ENCODE measurements at regions not wholly inside any gene's neighbourhood (a gene's known extent, or its start where the extent isn't known, plus 50 kb on each side); places are given as distances from the start of the nearest gene placed in this dataset.

DNA sequence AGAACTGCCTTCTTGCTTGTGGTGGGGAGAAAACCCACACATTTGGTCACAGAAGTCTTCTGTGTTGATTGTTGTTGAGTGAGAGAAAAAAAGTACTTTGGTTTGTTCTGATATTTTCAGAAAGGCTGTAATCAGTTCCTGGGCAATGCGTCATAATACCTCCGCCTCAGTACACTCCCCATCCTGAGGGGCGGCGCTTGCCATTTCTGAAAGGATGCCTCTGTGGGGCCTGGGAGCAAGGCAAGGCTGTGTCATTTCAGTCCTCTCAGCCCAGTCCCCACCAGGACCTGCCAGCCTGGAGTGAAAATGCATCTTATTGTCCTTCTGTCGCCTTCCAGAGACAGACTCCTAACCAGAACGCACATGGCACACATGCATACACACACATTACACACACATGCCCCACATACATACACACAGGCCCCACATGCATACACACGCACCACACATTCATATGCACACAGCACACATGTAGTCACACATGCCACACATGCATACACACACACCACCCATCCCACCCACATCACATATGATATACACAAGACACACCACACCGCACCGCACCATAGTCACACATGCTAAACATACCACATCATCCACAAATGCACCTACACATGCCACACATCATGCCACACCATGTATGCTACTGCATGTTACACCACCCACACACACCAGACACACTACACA is 90.0 kb downstream of the CXCL12 start:
- WGBS, 2 donors, result 95 to 97% methylated on average over 8 to 9 of the region's 9 CpGs
- Histone ChIP-seq H3K4me3 (no peak overlapping the region), H3K27ac (peak overlapping the region; percentile 70 to 86 (median 82)), H3K9me3 (no peaks in the 10 kb centered on the region), H3K27me3 (no peaks in the 10 kb centered on the region), H3K36me3 (no peaks in the 10 kb centered on the region), H3K4me1 (peaks cover 7 to 14% (median 8%) of the 10 kb centered on the region in 4 donors)
- DNase-seq (no peak), ATAC-seq (ENCODE audit: low FRiP score in 2 of 2) (peak in 1 of 2 donors; percentile 4)
- TF ChIP-seq POLR2A (IDR thresholded peaks at IDR 0.05) (no peak), POLR2AphosphoS5 (IDR thresholded peaks at IDR 0.05) (no peak), EP300 (IDR thresholded peaks at IDR 0.05) (no peak)
- TF ChIP-seq, protein P1, sequence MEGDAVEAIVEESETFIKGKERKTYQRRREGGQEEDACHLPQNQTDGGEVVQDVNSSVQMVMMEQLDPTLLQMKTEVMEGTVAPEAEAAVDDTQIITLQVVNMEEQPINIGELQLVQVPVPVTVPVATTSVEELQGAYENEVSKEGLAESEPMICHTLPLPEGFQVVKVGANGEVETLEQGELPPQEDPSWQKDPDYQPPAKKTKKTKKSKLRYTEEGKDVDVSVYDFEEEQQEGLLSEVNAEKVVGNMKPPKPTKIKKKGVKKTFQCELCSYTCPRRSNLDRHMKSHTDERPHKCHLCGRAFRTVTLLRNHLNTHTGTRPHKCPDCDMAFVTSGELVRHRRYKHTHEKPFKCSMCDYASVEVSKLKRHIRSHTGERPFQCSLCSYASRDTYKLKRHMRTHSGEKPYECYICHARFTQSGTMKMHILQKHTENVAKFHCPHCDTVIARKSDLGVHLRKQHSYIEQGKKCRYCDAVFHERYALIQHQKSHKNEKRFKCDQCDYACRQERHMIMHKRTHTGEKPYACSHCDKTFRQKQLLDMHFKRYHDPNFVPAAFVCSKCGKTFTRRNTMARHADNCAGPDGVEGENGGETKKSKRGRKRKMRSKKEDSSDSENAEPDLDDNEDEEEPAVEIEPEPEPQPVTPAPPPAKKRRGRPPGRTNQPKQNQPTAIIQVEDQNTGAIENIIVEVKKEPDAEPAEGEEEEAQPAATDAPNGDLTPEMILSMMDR (IDR thresholded peaks at IDR 0.05), result no peak

DNA sequence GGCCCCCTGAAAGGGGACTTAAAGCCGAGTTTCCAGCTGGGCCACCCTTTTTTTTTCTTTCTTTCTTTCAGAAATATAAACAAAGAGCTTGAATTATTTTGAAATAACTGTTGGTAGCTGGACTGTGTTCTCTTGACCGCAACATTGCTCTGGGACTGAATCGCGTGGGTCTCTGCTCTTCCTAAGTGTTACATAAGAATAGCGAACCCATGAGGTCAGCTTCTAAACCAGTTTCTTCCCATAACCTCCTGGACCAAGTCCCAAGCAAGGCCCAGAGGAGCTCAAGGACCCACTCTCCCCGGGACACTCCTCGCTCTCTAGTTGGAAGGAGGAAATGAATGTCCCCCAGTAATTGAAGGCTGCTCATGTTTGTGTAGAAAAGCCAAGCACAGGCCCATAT is 91.1 kb downstream of the CXCL12 start:
- WGBS, 2 donors, result 42 to 50% methylated on average over 7 of the region's 7 CpGs
- no peaks in the 10 kb centered on the region for H3K9me3 ChIP-seq
- no peaks in the 10 kb centered on the region for H3K27me3 ChIP-seq
- ATAC-seq (ENCODE audit: low FRiP score in 2 of 2) (peak; percentile 91 to 95), DNase-seq (peak in 1 of 2 donors; percentile 82)
- H3K4me3 ChIP-seq, result peak overlapping the region in 3 of 4 donors; percentile 14 to 40 (median 26)
- H3K36me3 ChIP-seq, result no peaks in the 10 kb centered on the region
- TF ChIP-seq, protein P1 (IDR thresholded peaks at IDR 0.05), result no peak
- TF ChIP-seq POLR2AphosphoS5 (IDR thresholded peaks at IDR 0.05), result peak; percentile 19 to 54
- peak in 1 of 4 donors; percentile 40 for TF ChIP-seq POLR2A (IDR thresholded peaks at IDR 0.05)
- TF ChIP-seq EP300 (IDR thresholded peaks at IDR 0.05), result peak in 1 of 4 donors; percentile 72
- H3K4me1 ChIP-seq, result peaks cover 7 to 14% (median 8%) of the 10 kb centered on the region in 4 donors
- peak overlapping the region; percentile 73 to 86 (median 82) for H3K27ac ChIP-seq

DNA sequence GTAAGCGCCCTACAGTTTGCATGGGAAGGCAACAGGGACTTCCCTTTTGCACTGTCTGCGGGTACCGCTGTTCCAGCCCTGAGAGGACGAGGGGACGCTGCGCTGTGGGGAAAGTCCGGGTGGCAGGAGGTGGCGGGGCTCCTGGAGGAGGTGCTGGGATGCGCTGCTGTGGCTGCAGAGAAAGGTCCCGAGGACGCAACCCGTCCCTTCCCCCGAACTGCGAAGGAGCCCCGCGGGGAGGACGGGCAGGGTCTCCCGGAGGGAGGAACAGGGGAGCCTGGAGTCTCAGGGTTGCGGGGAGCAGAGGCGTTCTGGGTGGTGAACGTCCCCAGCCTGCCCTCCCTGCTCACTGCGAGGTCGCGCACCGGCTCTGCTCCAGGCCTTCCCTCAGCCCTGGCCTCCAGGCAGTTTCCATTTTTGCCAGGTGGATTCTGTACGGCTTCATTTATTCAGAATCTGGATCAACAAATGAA is 91.6 kb downstream of the CXCL12 start:
- 23 to 25% methylated on average over 8 to 26 of the region's 26 CpGs for WGBS, 2 donors
- no peak for TF ChIP-seq POLR2A (IDR thresholded peaks at IDR 0.05)
- TF ChIP-seq, protein P1 (IDR thresholded peaks at IDR 0.05), result no peak
- no peak for TF ChIP-seq EP300 (IDR thresholded peaks at IDR 0.05)
- no peak for TF ChIP-seq POLR2AphosphoS5 (IDR thresholded peaks at IDR 0.05)
- Histone ChIP-seq H3K27ac (peak overlapping the region; percentile 73 to 86 (median 82)), H3K4me1 (peaks cover 7 to 14% (median 8%) of the 10 kb centered on the region in 4 donors), H3K9me3 (no peaks in the 10 kb centered on the region), H3K4me3 (peak overlapping the region in 3 of 4 donors; percentile 14 to 40 (median 26)), H3K36me3 (no peaks in the 10 kb centered on the region), H3K27me3 (no peaks in the 10 kb centered on the region)
- peak; percentile 58 to 62 for ATAC-seq (ENCODE audit: low FRiP score in 2 of 2)
- DNase-seq, result peak in 1 of 2 donors; percentile 82

DNA sequence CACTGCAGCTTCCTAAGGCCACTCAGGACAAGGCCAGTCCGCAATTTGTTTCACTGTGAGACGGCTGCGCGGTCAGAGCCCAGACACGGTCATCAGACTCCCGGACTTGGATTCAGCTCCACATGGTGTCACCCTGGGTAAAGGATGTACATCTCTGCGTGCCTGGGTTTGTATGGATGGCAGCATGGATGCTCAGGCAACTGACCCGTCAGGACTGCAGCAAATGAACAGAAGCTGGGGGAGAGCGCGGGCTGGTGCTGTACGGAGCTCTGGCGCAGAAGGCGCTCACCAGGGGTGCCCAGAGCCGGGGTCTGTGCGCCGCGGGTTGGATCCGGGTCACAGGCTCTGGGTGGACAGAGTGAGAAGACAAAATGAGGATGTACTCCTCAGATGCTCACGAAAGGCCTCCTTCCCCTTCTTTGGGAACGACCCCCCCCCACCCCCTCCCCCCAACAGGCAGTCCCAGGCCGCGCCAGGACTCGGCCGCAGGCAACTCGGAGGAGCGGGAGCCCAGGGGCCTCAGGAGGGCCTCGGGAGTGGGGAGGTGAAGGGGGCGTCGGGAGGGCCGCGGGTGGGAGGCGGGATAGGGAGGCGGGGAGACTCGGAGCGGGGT is 92.4 kb downstream of the CXCL12 start:
- 53 to 61% methylated on average over 16 to 24 of the region's 35 CpGs for WGBS, 2 donors
- peak in 1 of 2 donors; percentile 58 for DNase-seq

More for the DNA sequence above, 92.4 kb downstream of the CXCL12 start:
- no peaks in the 10 kb centered on the region for H3K36me3 ChIP-seq
- H3K27me3 ChIP-seq, result no peaks in the 10 kb centered on the region
- H3K4me3 ChIP-seq, result no peak overlapping the region
- ATAC-seq (ENCODE audit: low FRiP score in 2 of 2), result no peak
- TF ChIP-seq POLR2AphosphoS5 (IDR thresholded peaks at IDR 0.05), result no peak
- TF ChIP-seq EP300 (IDR thresholded peaks at IDR 0.05), result no peak
- TF ChIP-seq, protein P1 (IDR thresholded peaks at IDR 0.05), result no peak
- no peak for TF ChIP-seq POLR2A (IDR thresholded peaks at IDR 0.05)
- peaks cover 7 to 14% (median 8%) of the 10 kb centered on the region in 4 donors for H3K4me1 ChIP-seq
- no peaks in the 10 kb centered on the region for H3K9me3 ChIP-seq
- H3K27ac ChIP-seq, result no peak overlapping the region
